GM08714 (cell line): ENCODE measurements at regions not wholly inside any gene's neighbourhood (a gene's known extent, or its start where the extent isn't known, plus 50 kb on each side); places are given as distances from the start of the nearest gene placed in this dataset.

Source experiments
- H3K4me3 ChIP-seq: fragments of 200-500 bp; sonication (Bioruptor generic); 2 replicates; pipeline ENCODE4 v1.5.1; 2014; ENCODE audit warnings: mild to moderate bottlenecking, low read length, inconsistent platforms
- ZNF274 ChIP-seq: IDR thresholded peaks from 2 replicates; pipeline ENCODE4 v1.6.1; 2012; ENCODE audit warnings: mild to moderate bottlenecking, low read depth, low read length

GRCh38 chr2:126766295-126766968 is 110.5 kb downstream of the GYPC start:
- no peak for TF ChIP-seq ZNF274
- no peak overlapping the region for H3K4me3 ChIP-seq

- H3K4me3 ChIP-seq: no peak overlapping the region
- no peak for TF ChIP-seq ZNF274
Measured at GRCh38 chr2:126766969-126767296, 111.0 kb downstream of the GYPC start.

DNA sequence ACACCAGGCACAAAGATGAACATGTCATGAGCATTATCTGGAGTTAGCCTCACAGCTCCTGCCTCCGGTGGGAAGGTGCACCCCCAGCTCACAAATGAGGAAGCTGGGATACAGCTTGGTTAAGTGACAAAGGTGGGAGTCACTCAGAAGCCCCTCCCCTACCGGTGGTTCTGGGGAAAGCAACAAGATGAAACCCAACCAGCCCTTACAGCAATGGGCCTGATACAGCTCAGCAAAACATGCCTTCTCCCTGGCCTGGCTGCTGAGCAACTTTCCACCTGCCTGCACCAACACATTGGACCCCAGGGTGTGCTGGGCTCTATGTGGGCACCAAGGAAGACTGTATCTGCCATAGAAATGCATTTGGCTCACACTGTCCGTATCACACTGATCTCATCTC is 113.2 kb downstream of the GYPC start:
- no peak overlapping the region for H3K4me3 ChIP-seq
- TF ChIP-seq ZNF274: no peak

GRCh38 chr2:126770466-126770865 is 114.5 kb downstream of the GYPC start:
- TF ChIP-seq ZNF274: no peak
- no peak overlapping the region for H3K4me3 ChIP-seq

GRCh38 chr2:126771094-126771493 is 115.1 kb downstream of the GYPC start:
- TF ChIP-seq ZNF274: no peak
- H3K4me3 ChIP-seq: no peak overlapping the region

- no peak for TF ChIP-seq ZNF274
- H3K4me3 ChIP-seq: no peak overlapping the region
Measured at GRCh38 chr2:126771501-126772195, 115.7 kb downstream of the GYPC start.

- TF ChIP-seq ZNF274: no peak
Measured at GRCh38 chr2:126774290-126774689, 118.3 kb downstream of the GYPC start.

GRCh38 chr2:126774761-126775160 is 118.8 kb downstream of the GYPC start:
- TF ChIP-seq ZNF274: no peak
- no peak overlapping the region for H3K4me3 ChIP-seq

More at GRCh38 chr2:126774290-126774689, 118.3 kb downstream of the GYPC start:
- no peak overlapping the region for H3K4me3 ChIP-seq

DNA sequence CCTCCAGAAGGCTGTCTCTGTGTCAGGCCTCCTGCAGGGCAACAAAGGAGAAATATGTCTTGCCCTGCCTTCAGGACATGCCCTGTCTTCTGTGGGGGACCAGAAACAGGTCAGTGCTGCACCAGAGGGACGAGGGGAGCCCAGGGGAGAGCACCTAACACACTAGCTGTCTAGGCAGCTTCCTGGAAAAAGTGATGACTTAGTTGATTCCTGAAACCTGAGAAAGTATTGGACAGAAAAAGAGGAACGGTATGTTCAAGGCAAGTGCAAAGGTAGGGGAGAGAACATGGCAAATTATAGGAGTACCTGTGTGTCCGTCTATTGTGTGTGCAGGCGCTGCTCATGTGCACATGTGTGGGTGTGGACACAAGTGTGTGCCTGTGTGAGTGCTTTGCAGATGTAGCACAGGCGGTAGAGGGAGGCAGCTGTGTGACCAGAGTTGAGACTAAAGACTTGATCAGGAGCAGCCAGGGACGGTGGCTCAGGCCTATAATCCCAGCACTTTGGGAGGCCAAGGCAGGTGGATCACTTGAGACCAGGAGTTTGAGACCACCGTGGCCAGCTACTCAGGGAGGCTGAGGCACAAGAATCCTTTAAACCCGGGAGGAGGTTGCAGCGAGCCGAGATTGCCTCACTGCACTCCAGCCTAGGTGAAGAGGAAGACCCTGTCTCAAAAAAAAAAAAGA is 119.5 kb downstream of the GYPC start:
- no peak for TF ChIP-seq ZNF274
- H3K4me3 ChIP-seq: no peak overlapping the region

DNA sequence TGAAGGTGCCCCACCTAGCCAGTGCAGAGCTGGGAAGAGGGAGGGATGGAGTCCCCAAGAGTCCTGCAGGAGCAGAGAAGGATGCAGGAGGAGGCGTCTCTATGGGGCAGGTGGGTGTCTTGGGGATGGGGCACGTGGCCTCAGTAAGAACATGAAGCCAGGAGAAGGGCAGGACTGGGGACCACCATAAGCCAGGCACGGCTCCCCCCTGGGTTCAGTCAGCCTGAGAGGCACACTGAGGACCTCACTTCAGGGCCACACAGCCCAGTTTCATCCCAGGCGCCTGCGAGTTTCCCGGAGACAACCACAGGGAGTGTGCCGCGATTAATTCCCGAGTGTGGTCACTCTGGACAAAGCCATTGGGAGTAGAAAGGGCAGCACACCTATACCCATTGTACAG is 120.3 kb downstream of the GYPC start:
- H3K4me3 ChIP-seq: no peak overlapping the region
- no peak for TF ChIP-seq ZNF274

- peak overlapping the region; percentile 61; the same call in 1 of the 2 replicates for H3K4me3 ChIP-seq
- TF ChIP-seq ZNF274: no peak
Measured at GRCh38 chr2:126776692-126777619, 121.0 kb downstream of the GYPC start.

- no peak overlapping the region for H3K4me3 ChIP-seq
- TF ChIP-seq ZNF274: no peak
Measured at GRCh38 chr2:126777620-126777978, 121.1 kb upstream of the TEX51 start.

- no peak overlapping the region for H3K4me3 ChIP-seq
- no peak for TF ChIP-seq ZNF274
Measured at GRCh38 chr2:126778561-126779501, 119.9 kb upstream of the TEX51 start.
